ENCODE measurements at regions not wholly inside any gene's neighbourhood (a gene's known extent, or its start where the extent isn't known, plus 50 kb on each side); places are given as distances from the start of the nearest gene placed in this dataset.

DNA sequence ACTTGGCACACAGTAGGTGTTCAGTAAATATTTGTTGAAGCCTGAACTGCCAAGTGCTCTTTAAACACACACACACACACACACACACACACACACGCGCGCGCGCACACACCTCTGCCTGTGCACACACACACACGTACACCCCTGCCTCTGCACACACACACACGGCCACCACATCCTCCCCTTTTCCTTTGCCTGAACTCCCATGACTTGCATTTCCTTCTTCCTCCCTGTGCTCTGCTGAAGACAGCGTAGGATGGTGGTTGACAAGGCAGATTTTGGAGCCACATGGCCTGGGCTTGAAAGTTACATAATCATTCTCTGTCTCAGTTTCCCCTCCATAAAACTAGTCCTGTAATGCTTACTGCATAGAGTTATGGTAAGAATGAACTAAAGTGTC lies 712.3 kb downstream of the PTPRU start:
- H3K27me3 ChIP-seq = peaks cover 0 to 48% (median 18%) of the 10 kb centered on the region in 7 donors
- intact Hi-C loops (cut with DNase I) = loop anchor here in 1 of 10 donors (10.0 kb wide), 1 partner anchor 86 kb away; no protein-coding TSS in a partner anchor
- H3K4me1 ChIP-seq = no peaks in the 10 kb centered on the region
- no peak for ATAC-seq
- TF ChIP-seq, protein P1, sequence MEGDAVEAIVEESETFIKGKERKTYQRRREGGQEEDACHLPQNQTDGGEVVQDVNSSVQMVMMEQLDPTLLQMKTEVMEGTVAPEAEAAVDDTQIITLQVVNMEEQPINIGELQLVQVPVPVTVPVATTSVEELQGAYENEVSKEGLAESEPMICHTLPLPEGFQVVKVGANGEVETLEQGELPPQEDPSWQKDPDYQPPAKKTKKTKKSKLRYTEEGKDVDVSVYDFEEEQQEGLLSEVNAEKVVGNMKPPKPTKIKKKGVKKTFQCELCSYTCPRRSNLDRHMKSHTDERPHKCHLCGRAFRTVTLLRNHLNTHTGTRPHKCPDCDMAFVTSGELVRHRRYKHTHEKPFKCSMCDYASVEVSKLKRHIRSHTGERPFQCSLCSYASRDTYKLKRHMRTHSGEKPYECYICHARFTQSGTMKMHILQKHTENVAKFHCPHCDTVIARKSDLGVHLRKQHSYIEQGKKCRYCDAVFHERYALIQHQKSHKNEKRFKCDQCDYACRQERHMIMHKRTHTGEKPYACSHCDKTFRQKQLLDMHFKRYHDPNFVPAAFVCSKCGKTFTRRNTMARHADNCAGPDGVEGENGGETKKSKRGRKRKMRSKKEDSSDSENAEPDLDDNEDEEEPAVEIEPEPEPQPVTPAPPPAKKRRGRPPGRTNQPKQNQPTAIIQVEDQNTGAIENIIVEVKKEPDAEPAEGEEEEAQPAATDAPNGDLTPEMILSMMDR (IDR thresholded peaks at IDR 0.05) = no peak
- WGBS, 2 donors = 59% methylated on average over 8 of the region's 8 CpGs
- H3K4me3 ChIP-seq = no peak overlapping the region
- DNase-seq = no peak
- no peaks in the 10 kb centered on the region for H3K9me3 ChIP-seq
- H3K36me3 ChIP-seq = no peaks in the 10 kb centered on the region
- H3K27ac ChIP-seq = no peak overlapping the region

DNA sequence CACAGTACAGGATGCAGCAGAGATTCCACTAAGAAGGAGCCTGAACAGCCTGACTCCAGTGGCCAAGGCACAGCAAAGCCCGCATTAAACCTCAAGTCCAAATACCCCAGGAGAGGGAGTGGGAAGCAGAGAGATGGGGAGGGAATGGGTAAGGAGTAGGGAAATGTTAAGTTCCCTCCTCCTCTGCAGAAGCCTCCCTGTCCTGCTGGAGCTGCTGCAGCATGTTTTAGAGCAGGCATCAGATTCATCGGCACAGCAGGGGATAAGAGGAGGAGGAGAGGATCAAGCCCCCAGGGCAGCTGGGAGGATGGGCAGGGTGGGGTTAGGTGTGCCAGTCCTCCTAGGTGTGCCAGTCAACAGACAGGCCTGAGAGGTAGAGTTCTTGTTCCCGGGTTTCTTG lies 709.7 kb downstream of the PTPRU start:
- TF ChIP-seq, protein P1 (IDR thresholded peaks at IDR 0.05) = no peak
- H3K27me3 ChIP-seq = peaks cover 0 to 51% (median 22%) of the 10 kb centered on the region in 7 donors
- H3K9me3 ChIP-seq = no peaks in the 10 kb centered on the region

DNA sequence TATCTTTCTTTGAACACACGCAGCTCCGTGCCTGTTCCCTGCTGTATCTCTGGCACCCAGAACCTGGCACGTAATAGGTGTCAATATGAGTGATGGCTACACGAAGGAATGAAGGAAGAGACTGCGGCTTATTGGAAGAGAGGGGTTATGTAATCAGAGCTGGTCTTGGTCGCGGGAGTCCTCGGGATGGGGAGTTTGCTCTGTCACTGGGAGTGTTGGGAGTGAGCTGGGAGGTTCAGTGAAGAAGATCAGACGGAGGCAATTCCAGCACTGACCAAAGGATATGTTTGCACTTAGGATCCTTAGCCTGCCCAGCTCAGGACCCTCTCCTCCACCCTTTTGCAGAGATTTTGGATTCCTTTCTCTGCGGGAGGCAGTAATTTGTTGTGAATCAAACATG lies 709.1 kb downstream of the PTPRU start:
- TF ChIP-seq, protein P1 (IDR thresholded peaks at IDR 0.05) = no peak
- DNase-seq (no peak), ATAC-seq (no peak)
- H3K27ac ChIP-seq = no peak overlapping the region
- H3K27me3 ChIP-seq = peaks cover 0 to 56% (median 22%) of the 10 kb centered on the region in 7 donors
- intact Hi-C loops (cut with DNase I) = loop anchor here in 1 of 10 donors (10.0 kb wide), 1 partner anchor 89 kb away; no protein-coding TSS in a partner anchor
- H3K36me3 ChIP-seq = no peaks in the 10 kb centered on the region
- H3K4me1 ChIP-seq = no peaks in the 10 kb centered on the region
- no peaks in the 10 kb centered on the region for H3K9me3 ChIP-seq
- 42 to 44% methylated on average over 10 of the region's 10 CpGs for WGBS, 2 donors
- H3K4me3 ChIP-seq = no peak overlapping the region

More for the DNA sequence above, 709.7 kb downstream of the PTPRU start:
- Histone ChIP-seq H3K27ac (no peak overlapping the region), H3K4me1 (no peaks in the 10 kb centered on the region), H3K4me3 (no peak overlapping the region), H3K36me3 (no peaks in the 10 kb centered on the region)
- DNase-seq (no peak), ATAC-seq (no peak)
- intact Hi-C loops (cut with DNase I) = loop anchor here in 1 of 10 donors (10.0 kb wide), 1 partner anchor 89 kb away; no protein-coding TSS in a partner anchor
- WGBS, 2 donors = 65 to 69% methylated on average over 3 of the region's 3 CpGs

DNA sequence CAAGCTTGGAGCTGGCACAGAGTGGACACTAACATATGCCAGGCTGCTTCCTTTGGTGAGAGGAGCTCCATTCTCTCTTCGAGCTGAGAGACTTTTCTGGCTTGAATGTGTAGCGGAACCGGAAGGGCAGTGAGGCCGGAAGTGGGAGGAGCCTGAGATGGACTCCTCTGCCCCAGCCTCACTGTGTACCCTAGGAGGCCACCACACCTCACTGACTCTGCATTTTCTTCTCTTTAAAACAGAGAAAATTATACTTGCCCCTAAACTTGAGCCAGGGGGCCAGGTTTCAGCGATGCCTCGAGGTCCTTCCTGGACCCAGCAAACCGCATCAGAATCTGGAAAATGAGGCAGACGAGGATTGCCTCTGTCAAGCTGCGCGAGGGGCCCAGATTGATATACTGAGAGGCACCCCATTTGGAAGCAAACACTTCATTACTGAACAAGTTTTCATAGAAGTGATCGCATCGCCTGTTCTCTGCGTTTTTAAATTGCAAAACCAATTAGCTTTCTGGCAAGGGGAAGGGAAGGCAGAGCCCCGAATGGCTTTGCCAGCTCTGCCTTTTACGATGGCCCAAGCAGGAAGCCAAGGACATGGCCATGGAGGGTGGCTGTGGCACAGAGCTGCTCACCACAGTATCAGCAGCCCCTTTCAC lies 708.1 kb downstream of the PTPRU start:
- intact Hi-C loops (cut with DNase I) = loop anchor here in 1 of 10 donors (10.0 kb wide), 1 partner anchor 90 kb away; no protein-coding TSS in a partner anchor
- TF ChIP-seq, protein P1 (IDR thresholded peaks at IDR 0.05) = no peak
- no peak overlapping the region for H3K27ac ChIP-seq

More for the DNA sequence above, 708.1 kb downstream of the PTPRU start:
- no peaks in the 10 kb centered on the region for H3K9me3 ChIP-seq
- WGBS, 2 donors = 66 to 68% methylated on average over 15 of the region's 15 CpGs
- DNase-seq = no peak
- peaks cover 0 to 52% (median 22%) of the 10 kb centered on the region in 7 donors for H3K27me3 ChIP-seq
- no peaks in the 10 kb centered on the region for H3K4me1 ChIP-seq
- no peaks in the 10 kb centered on the region for H3K36me3 ChIP-seq
- H3K4me3 ChIP-seq = no peak overlapping the region
- no peak for ATAC-seq

Data from heart right ventricle (tissue), 16 donors.